ENCODE measurements at regions not wholly inside any gene's neighbourhood (a gene's known extent, or its start where the extent isn't known, plus 50 kb on each side); places are given as distances from the start of the nearest gene placed in this dataset.

DNA sequence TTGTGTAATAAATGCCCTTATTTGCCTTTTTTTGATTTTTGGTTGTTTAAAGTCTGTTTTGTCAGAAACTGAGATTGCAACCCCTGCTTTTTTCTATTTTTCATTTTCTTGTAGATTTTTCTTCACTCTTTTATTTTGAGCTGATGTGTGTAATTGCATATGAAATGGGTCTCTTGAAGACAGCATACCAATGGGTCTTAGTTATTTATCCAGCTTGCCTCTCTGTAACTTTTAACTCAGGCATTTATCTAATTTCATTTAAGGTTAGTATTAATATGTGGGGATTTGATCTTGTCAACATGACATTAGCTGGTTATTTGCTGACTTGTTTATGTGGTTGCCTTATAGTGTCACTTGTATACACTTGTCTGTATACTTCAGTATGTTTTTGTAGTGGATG, 378.0 kb downstream of the CPXCR1 start:
- POLR2A ChIA-PET = no interaction called here
- TF ChIP-seq, protein P1, sequence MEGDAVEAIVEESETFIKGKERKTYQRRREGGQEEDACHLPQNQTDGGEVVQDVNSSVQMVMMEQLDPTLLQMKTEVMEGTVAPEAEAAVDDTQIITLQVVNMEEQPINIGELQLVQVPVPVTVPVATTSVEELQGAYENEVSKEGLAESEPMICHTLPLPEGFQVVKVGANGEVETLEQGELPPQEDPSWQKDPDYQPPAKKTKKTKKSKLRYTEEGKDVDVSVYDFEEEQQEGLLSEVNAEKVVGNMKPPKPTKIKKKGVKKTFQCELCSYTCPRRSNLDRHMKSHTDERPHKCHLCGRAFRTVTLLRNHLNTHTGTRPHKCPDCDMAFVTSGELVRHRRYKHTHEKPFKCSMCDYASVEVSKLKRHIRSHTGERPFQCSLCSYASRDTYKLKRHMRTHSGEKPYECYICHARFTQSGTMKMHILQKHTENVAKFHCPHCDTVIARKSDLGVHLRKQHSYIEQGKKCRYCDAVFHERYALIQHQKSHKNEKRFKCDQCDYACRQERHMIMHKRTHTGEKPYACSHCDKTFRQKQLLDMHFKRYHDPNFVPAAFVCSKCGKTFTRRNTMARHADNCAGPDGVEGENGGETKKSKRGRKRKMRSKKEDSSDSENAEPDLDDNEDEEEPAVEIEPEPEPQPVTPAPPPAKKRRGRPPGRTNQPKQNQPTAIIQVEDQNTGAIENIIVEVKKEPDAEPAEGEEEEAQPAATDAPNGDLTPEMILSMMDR (IDR thresholded peaks at IDR 0.05; ENCODE audit: control extremely low read depth, extremely low read depth, low read depth, missing control alignments) = no peak
- CTCF ChIA-PET = no interaction called here
- DNase-seq (ENCODE audit: extremely low spot score) = no peak
